Activated CD4-positive, alpha-beta T cell treated with anti-CD3 and anti-CD28 coated beads for 1 hour (primary cell): ENCODE measurements at regions not wholly inside any gene's neighbourhood (a gene's known extent, or its start where the extent isn't known, plus 50 kb on each side); places are given as distances from the start of the nearest gene placed in this dataset.

ENCODE experiments used
- DNase-seq: peaks from one replicate; pipeline ENCODE4 v3.0.0-alpha.2; 2020

- DNase-seq: no peak
Observed at GRCh38 chr2:180523621-180524340, 456.6 kb upstream of the UBE2E3 start.

DNA sequence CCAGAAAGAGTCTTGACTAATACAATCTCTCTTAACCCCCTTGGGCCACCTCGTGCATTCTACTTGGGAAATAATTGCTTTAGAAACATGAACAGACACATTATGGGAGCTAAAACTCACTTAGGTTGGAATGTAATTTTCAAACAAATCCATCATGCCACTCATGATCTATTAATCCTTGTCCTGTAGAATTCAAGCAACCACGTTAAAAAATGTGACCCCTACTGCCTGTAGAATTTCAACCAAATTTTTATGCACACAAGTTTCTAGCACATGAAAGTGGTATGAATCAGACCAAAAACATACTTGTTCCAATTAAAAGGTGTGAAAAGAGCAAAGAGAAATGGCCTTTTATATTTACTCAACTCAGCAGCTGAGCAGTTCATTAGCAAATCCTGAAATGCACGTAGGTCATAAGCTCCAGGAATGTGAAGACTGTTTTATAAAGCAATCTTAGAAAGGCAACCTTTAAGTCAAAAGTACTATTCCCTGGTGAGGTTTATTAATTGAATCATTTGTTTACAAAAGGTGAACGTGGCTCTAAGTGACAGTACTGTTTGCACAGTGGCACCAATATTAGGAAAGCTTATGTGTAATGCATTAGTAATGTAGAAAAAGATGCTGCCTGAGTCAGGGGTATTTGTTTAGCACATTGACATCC lies 459.4 kb upstream of the UBE2E3 start:
- no peak for DNase-seq

DNA sequence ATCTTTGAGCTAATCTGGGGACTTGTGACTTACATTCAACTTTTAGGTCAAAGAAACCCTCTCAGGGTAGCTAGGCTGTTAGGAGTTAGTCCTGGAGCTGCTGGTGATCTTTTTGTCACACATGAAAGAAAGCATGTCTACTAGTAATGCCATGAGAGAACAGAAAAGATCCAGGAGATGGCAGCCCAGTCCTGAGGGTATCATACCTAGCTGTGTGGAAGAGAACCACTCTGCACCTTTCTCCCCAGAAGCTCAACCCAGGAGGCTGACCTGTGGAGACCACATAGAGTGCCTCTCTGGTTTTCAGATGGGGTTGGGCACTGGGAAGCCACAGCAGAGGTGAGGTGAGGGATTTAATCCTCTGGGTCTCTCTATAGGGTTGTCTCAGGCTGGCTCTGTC lies 460.2 kb upstream of the UBE2E3 start:
- DNase-seq: no peak

DNA sequence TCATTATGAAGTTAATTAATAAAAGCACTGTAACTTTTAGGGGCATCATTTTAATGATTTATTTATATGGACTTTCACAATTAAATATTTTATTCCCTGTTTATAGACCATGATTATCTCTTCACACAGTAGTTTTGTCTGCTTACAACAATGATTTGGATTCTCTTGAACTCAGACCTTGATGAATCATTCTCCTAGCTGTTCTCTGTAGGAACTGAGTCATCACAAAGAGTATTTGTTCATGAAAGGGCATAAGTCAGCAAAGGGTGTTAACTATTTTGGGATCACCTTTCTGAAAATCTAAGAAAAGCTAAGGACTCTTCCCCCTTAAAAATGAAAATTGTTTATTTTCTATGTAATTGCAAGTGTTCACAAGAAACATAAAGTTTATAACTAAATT lies 461.1 kb upstream of the UBE2E3 start:
- DNase-seq: no peak

- DNase-seq: no peak
Observed at GRCh38 chr2:180516232-180516631, 464.2 kb upstream of the UBE2E3 start.

DNA sequence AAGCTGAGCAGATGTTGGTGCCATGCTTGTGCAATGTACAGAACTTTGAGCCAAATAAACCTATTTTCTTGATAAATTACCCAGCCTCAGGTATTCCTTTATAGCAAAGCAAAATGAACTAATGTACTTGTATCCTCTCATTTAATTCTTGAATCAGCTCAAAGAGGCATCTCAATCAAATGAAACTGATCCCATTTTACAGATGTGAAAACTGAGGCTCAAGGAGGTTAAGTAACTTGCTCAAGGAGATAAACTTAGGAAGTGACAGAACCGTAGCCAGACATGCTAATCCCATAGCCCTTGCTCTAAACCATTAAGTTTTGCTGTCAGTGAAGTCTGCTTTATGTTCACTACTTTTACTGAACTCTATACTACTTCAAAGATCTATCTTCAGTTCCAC lies 467.0 kb upstream of the UBE2E3 start:
- DNase-seq: no peak

- no peak for DNase-seq
Observed at GRCh38 chr2:180508458-180508857, 471.9 kb upstream of the UBE2E3 start.

GRCh38 chr2:180507028-180507427 lies 473.4 kb upstream of the UBE2E3 start:
- no peak for DNase-seq

DNA sequence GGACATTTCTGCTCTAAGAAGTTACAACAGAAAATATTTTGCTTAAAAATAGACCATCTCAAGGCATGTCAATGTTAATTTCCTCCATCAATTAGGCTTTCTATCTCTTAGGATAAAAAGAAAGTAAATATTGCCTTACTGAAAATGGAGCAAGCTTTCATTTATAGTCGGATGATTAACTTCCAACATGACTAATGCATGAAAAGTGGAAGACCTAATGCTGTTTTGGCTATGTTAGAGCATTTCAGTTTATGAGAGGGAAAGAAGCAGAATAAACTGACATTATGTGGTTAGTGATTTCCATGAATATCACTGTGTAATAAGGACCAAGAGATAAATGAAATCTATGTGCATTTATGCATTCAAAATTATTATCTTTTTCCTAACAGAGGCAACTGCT lies 475.2 kb upstream of the UBE2E3 start:
- DNase-seq: no peak

DNA sequence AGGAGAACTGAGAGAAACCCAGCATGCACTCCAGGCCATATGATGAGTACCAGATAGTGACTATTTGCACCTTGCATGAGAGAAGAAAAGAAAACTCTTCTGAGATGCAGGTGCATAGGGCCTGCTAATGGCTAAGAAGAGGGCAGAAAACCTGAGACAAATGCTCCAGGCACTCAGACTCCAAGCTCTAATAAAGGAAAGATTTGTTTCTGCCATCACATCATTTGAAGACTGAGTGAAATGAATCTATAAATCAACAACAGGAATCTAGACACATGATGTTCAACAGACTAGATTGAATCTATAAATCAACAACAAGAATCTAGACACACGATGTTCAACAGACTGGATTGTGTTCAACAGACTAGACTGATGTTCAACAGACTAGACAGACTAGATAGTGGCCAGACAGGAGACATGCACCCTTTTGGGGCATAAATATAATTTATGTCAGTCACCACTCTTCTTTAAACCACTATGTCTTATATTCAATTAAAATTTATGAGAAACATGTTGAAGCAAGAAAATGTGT lies 482.7 kb upstream of the UBE2E3 start:
- DNase-seq: no peak

DNA sequence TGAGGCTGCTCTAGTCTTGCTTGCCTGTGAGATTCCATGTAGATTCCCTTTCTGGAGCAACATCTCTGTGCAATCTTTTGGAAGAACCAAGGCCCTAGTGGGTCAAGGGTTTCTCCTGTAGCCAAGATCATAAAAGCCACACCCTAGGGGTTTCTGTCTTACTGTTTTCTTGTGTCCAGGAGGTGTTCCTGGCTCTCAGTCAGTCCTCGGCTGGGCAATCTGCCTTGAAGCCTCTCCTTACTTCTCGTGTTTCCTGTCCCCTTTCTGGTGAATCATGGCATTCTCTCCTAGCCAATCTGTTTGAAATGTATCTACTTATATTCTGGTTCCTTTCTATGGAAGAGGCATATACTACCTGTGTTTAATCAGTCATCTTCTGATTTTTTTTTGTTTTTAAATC lies 484.8 kb upstream of the UBE2E3 start:
- no peak for DNase-seq

DNA sequence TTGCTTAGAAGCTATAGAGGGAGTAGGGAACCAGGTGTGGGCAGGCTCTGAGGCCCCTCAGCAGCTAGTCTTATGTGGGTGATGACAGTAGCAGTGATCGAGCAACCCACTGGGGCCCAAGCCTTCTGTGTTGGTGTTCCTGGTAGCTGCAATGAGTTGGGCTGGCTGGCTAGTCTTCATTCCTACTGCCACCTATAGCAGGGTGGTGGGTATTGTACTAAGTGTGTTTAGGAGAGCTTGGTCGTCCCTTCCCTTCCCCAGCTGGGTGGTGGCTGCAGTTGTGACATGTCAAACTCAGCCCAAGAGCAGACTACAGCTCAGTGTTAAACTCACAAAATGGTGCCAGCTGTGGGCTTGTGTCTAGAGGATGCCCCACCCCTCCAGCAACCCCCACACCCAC lies 486.1 kb upstream of the UBE2E3 start:
- no peak for DNase-seq

GRCh38 chr2:180482696-180483095 lies 475.6 kb upstream of the CWC22 start:
- DNase-seq: no peak

DNA sequence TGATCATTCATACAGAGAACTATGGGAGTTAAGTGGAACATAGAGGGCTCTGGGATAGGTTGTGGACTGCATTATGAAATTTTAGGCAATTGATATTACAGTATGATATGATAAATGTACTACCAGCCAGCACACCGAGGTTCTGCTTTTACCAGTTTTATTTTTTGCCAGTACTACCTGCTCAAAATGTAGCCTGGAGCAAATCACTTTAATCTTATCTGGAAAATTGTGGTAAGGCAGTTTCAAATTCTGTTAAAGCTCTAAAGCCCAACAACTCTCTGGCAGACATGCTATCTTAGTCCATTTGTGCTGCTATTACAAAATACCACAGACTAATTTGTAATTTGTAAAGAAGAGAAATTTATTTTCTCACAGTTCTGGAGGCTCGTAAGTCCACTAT lies 474.9 kb upstream of the CWC22 start:
- DNase-seq: no peak

DNA sequence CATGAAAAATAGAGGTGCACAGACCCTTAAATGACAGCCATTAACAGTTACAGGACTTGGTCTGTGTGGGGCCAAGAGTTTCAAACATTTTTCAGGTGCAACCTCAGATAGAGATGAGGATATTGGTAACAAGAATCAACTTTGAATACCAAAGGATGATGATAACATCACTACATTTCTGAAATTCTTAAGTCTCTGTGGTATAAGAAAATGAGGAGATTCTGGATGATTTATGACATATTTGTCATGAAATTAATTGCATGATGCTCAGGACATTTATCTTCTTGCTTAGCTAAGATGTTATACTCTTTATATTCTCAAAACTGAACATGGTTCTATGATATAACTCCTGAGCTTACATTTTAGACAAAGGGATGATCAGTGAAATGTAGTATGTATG lies 471.8 kb upstream of the CWC22 start:
- no peak for DNase-seq

GRCh38 chr2:180474716-180475115 lies 467.6 kb upstream of the CWC22 start:
- DNase-seq: no peak

DNA sequence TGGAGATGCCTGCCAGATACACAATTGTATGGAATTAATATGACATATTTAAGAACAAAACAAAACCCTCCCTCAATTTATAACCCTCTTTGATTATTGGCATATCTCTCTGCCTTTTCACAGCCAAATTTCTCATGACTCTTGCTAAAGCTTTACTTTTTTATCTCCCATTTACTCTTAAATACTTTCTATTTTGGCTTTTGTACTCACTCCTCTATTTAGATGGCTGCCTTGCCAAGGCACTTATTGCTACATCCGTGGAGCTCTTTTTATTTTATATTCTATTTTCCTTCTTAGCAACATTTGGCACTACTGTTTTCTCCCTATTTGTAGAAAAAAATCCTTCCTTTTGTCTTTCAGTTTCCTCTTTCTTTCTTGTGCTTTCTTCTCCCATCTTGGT lies 466.4 kb upstream of the CWC22 start:
- DNase-seq: no peak

DNA sequence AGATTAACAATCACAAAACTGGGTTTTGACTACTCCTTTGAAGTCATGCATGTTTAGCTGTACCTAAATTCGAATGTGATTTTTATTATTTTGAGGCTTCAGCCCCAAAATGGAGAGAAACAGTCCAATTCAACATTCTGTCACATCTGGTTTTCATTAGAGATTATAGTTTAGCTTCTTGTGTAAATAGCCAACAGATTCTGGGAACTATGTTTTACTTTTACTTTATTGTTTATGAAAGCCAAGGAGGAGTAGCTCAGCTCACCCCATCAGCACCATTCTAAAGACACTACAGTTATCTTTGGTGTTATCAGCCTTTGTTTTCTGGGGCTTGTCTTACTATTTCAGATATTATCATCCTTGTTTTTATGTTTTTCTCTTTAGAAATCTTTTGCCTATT lies 465.0 kb upstream of the CWC22 start:
- no peak for DNase-seq

- DNase-seq: no peak
Observed at GRCh38 chr2:180463608-180464007, 456.5 kb upstream of the CWC22 start.

DNA sequence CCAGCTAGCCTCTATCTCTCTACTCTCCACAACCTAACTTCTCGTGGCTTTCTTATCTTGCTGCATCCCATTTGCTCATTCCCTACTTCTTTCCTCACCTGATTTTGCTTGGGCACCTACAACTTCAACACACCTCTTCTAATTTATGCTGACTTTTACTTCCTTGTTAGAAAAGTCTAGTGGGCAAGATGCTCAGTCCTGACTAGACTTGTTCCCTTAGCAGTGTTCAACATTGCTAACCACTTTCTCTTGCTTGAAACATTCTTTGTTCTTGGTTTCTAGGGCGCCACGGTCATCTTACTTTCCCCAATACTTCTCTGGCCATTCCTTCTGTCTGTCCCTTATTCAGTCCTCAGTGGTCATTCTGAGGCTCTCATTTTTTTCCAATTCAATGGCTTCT lies 454.7 kb upstream of the CWC22 start:
- no peak for DNase-seq

DNA sequence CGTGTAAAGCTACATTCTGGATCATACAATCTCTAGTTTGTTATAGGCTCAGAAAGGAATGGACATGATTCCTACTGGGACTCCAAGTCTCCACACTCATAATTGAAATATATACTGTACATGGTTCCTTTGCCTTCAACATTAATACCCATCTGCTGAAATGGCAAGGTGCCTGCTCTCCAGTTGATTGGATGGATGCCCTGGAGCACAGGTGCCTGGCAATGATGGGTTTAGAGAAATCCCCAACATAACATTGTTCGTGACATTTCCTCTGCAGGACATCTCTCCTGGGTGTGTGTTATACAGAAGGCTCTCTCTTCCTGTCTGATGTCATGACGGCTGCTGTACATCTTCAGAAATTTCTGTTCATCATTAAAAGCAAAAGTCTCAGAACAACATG lies 449.7 kb upstream of the CWC22 start:
- no peak for DNase-seq

DNA sequence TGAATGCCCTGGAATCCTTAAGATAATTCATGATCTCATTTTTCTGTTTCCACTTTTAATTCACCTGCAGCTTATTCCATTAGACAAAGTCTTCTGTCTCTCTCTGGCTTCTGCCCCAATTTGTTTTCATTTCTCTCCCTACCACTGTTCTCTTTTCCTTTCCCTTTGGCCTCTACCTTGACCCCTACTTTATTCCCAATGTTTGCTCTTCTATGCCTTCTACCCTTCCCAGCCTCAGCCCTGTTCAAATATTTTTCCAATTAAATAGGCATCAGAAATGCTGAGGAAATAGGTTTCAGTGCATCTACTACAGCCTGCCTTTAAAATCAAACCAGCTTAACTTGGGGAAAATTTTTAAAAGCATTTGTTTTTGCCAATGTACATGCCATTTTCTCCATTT lies 443.7 kb upstream of the CWC22 start:
- no peak for DNase-seq

- DNase-seq: no peak
Observed at GRCh38 chr2:180449171-180449915, 442.2 kb upstream of the CWC22 start.

- DNase-seq: no peak
Observed at GRCh38 chr2:180446492-180446891, 439.4 kb upstream of the CWC22 start.
